Right lung (tissue), 2 donors: ENCODE measurements at regions not wholly inside any gene's neighbourhood (a gene's known extent, or its start where the extent isn't known, plus 50 kb on each side); places are given as distances from the start of the nearest gene placed in this dataset.

Source experiments
- DNase-seq, 2 donors: peaks; one replicate each; pipeline ENCODE4 v3.0.0-alpha.2; 2013

- no peak for DNase-seq
Measured at GRCh38 chr6:71527886-71528285, 239.3 kb downstream of the OGFRL1 start.

GRCh38 chr6:71529026-71529425 is 240.4 kb downstream of the OGFRL1 start:
- no peak for DNase-seq

- DNase-seq, result no peak
Measured at GRCh38 chr6:71529769-71530168, 241.2 kb downstream of the OGFRL1 start.

GRCh38 chr6:71531006-71531405 is 242.4 kb downstream of the OGFRL1 start:
- no peak for DNase-seq

- DNase-seq, result no peak
Measured at GRCh38 chr6:71531841-71532240, 243.2 kb downstream of the OGFRL1 start.

- DNase-seq, result no peak
Measured at GRCh38 chr6:71533939-71534379, 245.3 kb downstream of the OGFRL1 start.

- DNase-seq, result no peak
Measured at GRCh38 chr6:71534921-71535320, 246.3 kb downstream of the OGFRL1 start.

GRCh38 chr6:71537717-71538116 is 249.1 kb downstream of the OGFRL1 start:
- no peak for DNase-seq

GRCh38 chr6:71544028-71544427 is 255.4 kb downstream of the OGFRL1 start:
- DNase-seq, result no peak

- no peak for DNase-seq
Measured at GRCh38 chr6:71544906-71545305, 256.3 kb downstream of the OGFRL1 start.

GRCh38 chr6:71545905-71546304 is 257.3 kb downstream of the OGFRL1 start:
- DNase-seq, result no peak

- no peak for DNase-seq
Measured at GRCh38 chr6:71551798-71552197, 263.2 kb downstream of the OGFRL1 start.

GRCh38 chr6:71556141-71556540 is 267.5 kb downstream of the OGFRL1 start:
- no peak for DNase-seq

GRCh38 chr6:71558974-71559373 is 270.4 kb downstream of the OGFRL1 start:
- no peak for DNase-seq

- DNase-seq, result no peak
Measured at GRCh38 chr6:71567562-71567961, 279.0 kb downstream of the OGFRL1 start.

GRCh38 chr6:71577766-71578165 is 289.2 kb downstream of the OGFRL1 start:
- no peak for DNase-seq

GRCh38 chr6:71579902-71580301 is 291.3 kb downstream of the OGFRL1 start:
- no peak for DNase-seq

GRCh38 chr6:71582820-71583219 is 294.2 kb downstream of the OGFRL1 start:
- DNase-seq, result no peak

- no peak for DNase-seq
Measured at GRCh38 chr6:71584712-71585436, 296.3 kb downstream of the OGFRL1 start.

GRCh38 chr6:71585472-71585871 is 296.9 kb downstream of the OGFRL1 start:
- no peak for DNase-seq

- no peak for DNase-seq
Measured at GRCh38 chr6:71588490-71588889, 297.9 kb upstream of the RIMS1 start.

- no peak for DNase-seq
Measured at GRCh38 chr6:71589254-71589653, 297.1 kb upstream of the RIMS1 start.

- DNase-seq, result no peak
Measured at GRCh38 chr6:71592643-71593042, 293.7 kb upstream of the RIMS1 start.

- DNase-seq, result no peak
Measured at GRCh38 chr6:71599359-71599758, 287.0 kb upstream of the RIMS1 start.
